ENCODE measurements at regions not wholly inside any gene's neighbourhood (a gene's known extent, or its start where the extent isn't known, plus 50 kb on each side); places are given as distances from the start of the nearest gene placed in this dataset.

DNA sequence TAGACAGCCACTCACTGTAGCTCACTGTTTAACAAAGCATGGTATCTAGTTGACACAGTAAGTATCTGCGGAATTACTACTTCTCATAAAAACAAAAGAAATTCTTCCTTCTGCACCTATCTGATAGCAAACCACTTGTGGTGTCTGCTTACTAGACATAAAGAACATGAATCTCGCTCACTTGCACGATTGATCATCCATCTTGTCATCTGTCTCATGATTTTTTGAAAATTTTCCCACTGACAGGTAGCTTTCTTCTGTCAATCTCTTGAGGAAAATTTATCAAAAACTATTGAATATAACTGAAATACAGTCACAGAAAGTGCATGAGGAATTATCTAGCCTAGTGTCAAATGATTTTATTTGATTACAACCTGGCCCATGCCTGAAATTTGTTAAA, 291.6 kb upstream of the ANO3 start:
- DNase-seq (ENCODE audit: low spot score), result no peak

DNA sequence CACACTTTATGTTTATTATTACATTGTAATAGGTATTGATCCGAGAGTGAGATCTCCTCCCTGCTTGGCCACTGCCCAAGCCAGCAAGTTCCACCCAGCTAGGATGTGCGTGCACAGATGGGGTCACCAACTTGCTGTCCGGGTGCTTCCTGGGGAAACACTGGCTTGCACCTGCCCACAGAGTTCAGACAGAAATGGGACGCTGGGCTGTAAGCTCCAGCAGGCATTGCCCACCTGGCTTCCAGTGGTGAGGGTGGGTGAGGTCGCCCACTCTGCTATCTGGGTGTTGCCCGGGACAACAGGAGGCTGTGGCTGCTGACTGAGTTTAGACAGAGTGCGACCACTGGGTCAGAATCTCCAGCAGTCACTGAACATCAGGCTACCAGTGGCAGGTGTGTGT, 289.8 kb upstream of the ANO3 start:
- DNase-seq (ENCODE audit: low spot score), result no peak

DNA sequence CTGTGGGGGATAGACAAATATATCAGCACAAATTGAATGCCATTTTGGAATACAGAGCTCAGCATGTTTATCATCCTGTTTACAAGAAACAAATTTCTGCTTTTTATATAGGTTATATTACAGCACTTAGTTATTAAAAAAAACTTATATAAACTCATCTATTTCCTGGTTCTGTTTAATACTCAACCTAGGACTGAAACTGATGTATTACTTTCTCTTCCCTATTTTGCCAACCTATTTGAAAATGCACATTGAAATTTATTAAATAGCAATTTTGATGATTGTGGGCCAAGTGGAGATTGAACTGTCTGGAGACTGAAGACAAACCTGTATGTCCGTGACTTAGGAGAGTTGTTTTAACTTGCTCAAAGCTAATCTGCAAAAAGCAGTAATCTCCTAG, 288.3 kb upstream of the ANO3 start:
- no peak for DNase-seq (ENCODE audit: low spot score)

DNA sequence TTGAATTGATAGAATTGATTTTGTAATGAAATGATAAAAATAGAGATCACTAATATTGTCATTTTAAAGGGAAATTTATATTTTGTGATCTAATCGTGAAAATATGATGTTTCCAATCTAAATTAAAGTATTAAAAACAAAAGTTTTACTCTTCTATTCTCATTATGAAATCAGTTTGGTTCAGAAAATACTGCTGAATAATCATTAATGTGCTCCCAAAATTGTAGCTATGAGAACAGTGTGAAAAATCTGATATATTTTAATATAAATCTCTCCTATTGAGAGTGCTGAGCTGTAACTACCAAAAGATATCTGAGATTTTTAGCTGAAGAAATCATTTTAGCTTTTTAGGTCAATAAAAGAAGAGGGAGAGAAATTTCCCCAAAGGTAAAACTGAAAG, 287.5 kb upstream of the ANO3 start:
- DNase-seq (ENCODE audit: low spot score), result no peak

DNA sequence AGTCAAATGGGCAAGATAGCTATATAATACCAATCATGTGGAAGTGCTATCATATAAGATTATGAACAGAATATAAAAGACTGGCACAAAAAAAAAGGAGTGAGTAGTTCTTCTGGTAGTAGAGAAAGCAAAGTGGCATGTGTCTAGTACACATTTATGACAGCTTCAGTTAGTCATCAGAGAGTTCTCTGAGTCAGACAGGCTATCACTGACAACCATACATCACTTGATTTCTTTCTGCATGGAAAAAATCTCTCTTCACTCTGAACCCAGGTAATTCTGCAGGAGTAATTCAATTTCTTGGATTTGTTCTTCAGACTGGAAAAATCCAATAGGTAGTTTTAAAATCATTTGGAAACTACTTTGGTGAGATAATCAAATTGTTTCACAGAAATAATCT, 286.8 kb upstream of the ANO3 start:
- DNase-seq (ENCODE audit: low spot score), result no peak

DNA sequence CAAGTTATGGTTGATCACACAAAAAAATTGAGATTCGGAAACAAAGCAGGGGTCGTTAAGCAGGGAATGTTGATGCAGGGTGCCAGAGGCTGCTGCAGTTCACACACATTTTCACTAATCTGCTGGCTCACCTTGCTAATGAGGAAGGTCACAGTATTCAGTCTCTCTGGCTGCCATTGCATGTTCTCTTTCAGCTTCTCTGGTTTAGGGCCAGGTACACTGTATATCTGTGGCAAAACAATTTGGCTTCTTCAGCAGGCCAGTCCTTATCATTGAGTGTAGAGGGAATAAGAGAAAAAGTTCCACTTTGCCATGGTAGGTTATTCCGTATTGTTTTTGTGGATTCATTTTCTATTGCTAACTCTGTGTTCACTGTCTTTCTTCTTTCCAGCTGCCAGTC, 283.7 kb upstream of the ANO3 start:
- DNase-seq (ENCODE audit: low spot score), result no peak

DNA sequence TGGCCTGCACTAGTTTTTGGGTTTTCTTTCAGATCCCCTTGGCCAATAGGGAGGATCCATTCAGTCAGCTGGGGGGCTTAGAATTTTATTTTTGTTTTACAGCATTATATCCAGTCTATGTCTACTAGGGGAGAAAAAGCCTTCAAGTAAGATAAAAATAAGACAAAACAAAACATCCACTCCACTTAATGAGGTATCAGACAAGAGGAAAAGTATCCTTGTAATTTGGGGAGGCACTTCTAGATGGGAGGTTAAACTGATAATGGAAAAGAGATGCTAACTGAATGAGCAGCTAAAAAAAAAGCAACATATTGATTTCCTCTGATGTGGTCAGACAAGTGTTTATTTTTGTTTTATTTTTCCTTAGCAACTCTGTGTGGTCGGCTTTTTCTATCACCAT, 278.0 kb upstream of the ANO3 start:
- no peak for DNase-seq (ENCODE audit: low spot score)

DNA sequence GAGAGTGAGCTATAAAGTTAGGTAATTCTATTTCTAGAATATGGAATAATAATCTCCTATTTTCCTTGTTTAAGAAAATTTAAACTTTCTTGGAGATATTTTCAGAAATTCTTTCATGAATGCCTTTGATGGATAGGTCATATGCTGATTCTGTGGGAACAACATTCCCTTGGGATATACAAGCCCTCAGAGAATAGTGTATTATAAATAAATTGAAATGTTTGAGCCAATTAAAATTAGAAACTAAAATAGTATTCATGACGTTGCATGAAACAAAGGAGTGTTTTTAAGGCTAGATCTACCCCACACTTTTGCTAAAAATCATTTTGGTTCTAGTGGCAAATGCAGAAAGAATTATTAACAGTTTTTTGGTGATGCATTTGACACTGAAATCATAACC, 269.3 kb upstream of the ANO3 start:
- DNase-seq (ENCODE audit: low spot score), result no peak

DNA sequence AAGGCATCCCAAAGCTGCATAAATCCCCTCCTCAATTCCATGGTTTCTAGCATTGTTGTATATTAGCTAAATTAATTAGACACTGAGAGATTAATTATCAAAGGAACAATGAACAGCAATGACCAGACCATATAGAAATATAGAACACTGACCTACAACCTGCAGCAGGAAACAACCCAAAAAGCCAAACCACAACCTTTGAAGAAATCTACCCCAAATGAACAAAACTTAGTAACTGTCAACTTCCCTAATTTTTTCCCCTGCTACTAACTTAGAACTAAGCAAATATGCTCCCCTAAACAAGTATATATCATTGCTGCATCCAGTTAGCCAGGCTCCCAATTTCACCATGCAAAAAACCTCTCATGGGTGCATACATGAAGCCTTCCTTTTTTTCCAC, 268.0 kb upstream of the ANO3 start:
- no peak for DNase-seq (ENCODE audit: low spot score)

DNA sequence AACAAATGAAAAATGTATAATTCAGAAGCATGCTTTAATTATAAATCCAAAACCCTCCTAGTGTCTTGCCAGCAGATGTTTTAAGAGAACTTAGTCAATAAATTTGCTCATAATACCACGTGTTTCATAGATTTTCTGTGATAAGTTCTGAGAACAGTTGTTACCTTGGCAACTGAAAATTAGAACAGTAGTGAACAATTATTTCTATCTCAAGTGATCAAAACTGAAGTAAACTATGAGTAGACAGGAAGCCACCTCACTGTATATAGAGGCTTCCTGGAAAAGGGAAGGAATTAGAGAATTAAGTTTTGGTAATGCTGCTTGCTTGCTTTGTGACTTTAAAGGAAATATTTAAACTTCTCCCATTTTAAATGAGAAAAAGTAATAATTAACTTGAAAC, 266.0 kb upstream of the ANO3 start:
- DNase-seq (ENCODE audit: low spot score), result no peak

DNA sequence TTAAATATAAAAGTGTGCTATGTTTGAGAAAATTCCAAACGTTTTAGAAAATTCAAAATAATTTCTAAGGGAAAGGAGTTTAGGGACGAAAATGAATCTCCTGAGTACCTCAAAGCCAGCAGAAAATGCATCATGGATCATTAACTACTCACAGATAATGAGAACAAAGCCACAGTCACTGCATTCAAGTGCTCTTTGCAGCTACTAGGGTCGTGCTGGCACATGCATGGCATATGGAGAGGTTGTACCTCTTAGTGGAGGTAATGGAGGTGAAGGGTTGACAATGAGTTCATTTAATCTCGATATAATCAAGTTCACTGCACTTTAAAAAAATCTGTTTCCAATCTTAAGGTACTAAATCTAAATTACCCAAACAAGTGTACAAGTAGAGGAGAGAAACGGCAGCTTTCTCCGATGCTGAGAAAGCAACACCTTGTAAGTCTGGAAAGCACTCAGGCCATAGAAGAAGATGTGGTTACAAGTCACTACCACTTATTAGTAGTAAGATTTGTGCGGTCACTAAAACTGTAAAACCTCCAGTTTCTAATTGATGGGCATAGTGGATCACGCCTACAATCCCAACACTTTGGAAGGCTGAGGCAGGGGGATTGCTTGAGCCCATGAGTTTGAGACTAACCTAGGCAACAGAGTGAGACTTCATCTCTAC, 261.1 kb upstream of the ANO3 start:
- DNase-seq (ENCODE audit: low spot score), result no peak

DNA sequence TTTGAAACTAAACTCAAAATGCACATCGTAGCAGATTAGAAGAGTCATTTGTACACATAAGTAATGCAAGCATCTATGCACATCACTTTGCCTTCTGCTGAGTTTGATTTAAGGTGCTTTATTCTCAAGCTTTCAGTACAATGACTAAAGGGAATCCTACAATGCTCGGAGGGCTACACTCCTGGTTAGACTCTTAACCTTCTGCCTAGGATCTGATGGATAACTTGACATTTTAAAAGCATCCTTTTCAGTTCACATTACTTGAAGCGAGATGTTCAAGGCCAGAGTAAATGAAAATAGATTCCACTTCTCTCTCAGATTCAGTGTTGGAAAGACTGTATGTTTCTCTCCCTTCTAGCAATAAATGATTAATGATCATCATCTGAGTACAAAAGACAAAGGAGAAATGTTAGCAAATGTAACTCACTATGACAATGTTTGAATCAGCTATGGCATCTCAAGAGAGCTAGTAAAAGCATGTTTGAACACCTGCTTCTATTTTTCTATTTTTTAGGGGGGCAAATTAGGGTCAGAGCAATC, 259.2 kb upstream of the ANO3 start:
- no peak for DNase-seq (ENCODE audit: low spot score)

DNA sequence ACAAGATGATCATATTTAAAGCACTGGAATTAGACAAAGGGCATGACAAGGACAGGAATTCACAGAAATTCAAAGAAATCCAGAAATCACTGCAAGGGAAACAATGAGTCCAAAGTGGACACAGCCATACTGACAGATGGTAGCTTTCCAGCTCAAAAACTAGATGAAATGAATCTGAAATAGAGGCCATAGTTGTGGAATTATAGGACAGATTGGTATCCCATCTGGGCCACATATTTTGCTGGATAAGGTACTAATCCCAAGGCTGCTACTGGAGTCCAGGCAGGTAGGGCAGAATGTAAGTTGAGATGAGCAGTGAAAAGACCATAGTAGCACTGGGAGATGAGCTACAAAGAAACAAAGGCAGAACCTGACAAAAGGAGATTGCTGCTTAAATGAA, 258.3 kb upstream of the ANO3 start:
- DNase-seq (ENCODE audit: low spot score), result no peak

DNA sequence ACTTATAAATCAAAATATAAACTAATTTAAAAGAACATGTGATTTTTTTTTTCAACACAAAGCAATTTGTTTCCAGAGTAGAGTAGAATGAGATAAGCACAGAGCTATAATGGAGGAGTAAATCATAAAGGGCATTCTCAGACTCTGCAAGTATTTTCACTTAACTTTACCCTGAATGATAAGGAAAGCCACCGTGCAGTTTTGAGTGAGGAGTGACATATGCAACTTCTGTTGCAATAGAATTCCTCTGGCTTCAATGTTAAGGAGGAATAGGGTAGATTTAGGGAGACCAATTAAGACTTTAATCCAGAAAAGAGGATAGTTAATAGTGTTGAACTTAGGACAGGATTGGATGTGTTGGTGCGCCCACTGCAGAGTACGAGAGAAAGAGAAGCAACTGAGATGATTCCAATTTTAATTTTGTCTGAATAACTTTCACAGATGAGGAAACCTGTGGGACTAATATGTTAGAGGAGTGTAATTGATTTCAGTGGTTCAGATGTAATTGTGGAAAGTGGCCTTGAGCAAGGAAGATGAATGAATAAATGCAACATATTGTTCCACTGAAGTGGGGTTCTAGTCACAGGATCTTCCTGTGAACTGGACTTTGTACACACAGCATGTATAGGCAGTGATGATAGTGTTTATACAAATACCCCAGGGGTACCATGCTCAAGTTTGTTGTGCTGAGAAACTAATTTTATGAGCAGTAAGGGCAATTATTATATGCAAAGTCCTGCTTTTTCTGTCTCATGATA, 255.5 kb upstream of the ANO3 start:
- no peak for DNase-seq (ENCODE audit: low spot score)

DNA sequence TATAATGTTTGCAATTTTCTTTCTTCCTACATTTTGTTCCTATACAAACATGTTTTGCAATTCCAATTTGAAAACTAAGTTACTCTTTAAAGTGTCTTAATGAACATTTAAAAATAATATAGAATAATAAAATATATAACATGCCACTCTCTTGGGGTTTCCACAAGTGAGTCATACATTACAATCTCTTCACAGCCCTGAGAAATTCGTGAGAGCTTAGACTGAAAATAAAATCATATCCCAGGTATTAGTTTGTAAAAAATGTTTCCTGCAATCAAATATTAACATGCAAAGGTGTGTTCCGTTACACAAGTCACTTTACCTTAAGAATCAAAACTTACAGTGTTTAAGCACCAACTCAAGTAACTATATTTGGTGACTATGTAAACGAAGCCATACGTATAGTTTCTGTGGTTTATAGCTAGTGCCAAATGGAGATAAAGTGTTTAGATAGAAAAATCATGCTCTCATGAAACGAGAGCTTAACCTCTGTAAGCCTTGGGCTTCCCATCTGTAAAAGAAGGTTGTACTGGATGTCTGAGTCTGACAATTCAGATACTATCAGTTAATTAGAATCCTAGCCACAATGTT, 253.6 kb upstream of the ANO3 start:
- DNase-seq (ENCODE audit: low spot score), result no peak

DNA sequence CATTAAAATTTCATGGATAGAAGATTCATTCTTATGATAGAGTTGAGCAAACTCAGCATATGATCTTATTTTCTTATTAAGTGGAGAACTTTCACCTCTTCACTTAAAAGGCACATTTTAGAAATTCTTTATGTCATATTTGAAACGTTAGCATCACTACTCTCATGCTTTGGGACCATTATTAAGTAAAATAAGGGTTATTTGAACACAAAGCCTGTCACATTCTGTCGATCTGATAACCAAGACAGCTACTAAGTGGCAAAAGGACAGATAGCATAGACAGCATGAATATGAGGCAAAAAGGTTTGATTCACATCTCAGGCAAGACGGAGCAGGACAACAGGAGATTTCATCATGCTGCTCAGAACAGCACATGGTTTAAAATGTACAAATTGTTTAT, 247.6 kb upstream of the ANO3 start:
- DNase-seq (ENCODE audit: low spot score), result no peak

DNA sequence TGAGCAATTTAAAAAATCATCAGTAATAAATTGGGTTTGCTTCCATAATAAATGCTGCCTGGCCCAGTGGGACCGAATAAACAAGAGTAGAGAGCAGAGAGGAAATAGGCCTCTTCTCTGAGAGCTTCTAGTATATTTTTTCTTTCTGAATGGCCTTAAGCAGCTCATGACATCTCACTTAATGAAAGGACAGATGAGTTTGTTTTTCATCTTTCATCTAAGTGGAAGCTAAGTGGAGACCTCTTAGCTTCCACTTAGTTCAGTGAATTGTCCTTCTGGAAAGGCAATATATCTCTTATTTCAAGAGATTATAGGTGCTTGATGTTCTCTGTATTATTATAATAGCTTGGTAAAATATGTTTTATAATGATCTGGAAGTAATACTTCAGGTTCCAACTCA, 245.9 kb upstream of the ANO3 start:
- DNase-seq (ENCODE audit: low spot score), result no peak

DNA sequence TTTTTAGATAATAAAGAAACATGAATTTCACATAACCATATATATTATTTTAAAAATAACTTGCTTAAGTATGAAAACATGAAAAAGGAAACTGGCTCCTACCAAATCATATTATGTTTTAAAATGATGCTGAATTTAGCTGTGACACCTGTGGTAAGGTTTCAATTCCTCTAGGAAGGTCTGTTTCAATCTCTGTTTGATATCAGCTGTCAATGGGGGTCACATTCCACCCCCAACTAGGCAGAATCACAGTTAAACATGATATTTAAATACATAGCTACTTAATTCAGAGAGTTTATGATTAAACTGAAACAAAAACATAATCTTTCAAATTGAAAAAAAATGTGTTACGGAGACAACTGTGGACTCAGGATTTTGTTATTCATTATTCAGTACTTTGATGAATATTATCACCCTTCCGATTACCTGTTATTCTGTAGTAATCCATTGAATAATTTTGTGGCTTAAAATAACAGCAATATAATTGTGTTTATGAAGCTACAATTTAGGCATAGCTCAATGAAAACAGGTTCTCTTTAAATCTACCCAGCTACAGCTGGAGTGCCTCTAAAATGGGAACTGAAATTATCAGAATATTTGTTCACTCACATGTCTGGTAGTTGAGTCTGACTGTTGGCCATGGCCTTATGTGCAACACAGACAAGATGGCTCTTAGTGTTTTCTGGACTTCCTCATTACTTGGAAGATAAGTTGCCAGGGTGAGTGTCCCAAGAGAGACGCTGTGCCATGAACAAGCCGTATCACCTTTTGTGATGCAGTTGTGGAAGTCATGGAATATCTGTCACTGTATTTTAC, 244.6 kb upstream of the ANO3 start:
- no peak for DNase-seq (ENCODE audit: low spot score)

DNA sequence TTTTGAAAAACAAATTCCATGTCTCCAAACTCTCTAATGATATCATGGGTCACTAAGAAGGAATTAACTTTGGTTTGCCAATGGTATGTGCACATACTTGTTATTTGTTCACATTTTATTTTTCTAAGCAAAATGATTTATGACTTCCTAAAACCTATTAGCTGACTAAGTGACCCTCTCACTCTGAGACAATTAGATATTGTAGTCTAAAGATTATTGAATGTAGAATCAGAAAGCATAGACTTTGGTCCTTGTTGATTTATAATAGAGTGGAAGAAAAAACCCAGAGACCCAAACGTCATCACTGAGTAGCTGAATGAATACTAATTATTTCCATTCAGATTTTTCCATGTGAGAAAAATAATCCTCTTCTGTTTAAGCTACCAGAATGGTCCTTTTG, 243.5 kb upstream of the ANO3 start:
- no peak for DNase-seq (ENCODE audit: low spot score)

DNA sequence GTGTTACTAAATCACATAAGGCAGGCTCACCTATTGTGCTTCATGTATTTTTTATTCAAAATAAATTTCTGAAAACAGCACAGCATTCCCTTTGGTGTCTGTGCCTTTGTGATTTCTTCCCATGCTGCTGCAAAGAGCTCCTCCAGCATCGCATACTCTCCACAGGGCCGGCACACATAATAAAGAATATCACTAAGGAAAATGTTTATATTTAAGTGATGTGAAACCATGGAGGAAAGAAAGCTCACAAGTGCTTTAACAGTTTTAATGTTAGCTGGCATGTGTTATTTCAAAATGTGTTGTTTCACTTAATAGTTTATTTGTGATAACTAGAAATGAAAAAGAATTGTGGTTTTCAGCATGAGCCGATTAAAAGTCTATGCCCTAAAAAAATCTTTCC, 241.3 kb upstream of the ANO3 start:
- no peak for DNase-seq (ENCODE audit: low spot score)

DNA sequence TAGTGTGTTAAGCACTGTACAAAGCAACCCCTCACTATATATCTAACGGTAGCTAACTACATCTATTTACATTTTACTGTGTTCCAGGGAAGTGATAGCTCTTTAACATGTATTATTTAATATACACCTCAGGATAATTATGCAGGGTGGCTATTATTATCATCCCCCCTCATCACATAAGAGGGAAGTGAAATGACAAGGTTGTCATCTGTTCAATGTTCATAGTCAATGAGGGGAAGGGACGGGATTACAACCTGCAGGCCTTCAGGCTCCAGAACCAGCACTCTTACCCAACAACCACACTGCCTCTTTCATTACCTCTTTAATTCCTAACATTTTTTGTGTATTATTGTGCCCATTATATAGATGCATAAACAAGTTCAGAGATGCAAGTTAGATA, 238.7 kb upstream of the ANO3 start:
- DNase-seq (ENCODE audit: low spot score), result no peak

DNA sequence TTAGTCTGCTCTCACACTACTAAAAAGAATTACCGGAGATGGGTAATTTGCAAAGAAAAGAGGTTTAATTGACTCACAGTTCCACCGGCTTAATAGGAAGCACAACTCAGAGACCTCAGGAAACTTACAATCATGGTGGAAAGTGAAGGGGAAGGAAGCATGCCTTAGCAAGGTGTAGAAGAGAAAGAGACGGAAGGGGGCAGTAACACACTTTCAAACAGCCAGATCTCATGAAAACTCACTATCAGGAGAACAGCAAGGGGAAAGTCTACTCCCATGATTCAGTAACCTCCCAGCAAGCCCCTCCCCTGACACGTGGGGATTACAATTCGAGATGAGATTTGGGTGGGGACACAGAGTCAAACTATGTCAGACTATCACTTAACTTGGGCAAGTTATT, 236.6 kb upstream of the ANO3 start:
- no peak for DNase-seq (ENCODE audit: low spot score)

DNA sequence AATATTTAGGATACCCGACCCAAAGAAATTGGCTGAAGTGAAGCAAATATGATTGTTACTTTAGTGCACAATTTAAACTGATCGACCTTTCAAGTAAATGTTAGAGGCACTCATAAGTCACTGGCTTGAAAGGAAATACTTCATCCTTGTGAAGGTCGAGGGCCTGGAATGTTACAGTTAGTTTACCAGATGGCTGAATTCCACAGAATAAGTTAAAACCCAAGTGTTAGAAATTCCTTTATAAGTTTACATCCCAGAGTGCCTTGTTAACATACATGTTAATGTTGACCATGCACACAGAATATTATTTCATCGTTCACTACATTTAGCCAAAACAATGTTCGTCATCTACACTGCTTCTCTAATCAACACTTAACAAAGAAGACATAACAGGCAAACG, 235.5 kb upstream of the ANO3 start:
- no peak for DNase-seq (ENCODE audit: low spot score)
